ENCODE measurements at regions not wholly inside any gene's neighbourhood (a gene's known extent, or its start where the extent isn't known, plus 50 kb on each side); places are given as distances from the start of the nearest gene placed in this dataset.

GRCh38 chr2:120910956-120911951 lies 175.6 kb downstream of the GLI2 start:
- TF ChIP-seq EZH2 (IDR thresholded peaks at IDR 0.05; ENCODE audit: borderline replicate concordance, insufficient read depth, low read depth, low read length, poor library complexity, severe bottlenecking) (no peak), CTCF (IDR thresholded peaks at IDR 0.05) (no peak)
- no peak for DNase-seq
- WGBS (ENCODE audit: insufficient coverage), result 78% methylated on average over 8 of the region's 16 CpGs
- intact Hi-C loops (cut with micrococcal nuclease), result no loop called here
- Histone ChIP-seq H3K4me3 (ENCODE audit: control extremely low read depth in 1 of 5, extremely low read depth in 1 of 5, insufficient read depth in 1 of 5, low read depth in 2 of 5, low read length in 4 of 5) (no peak overlapping the region), H3K9me3 (ENCODE audit: control extremely low read depth in 1 of 3, control insufficient read depth in 2 of 3, insufficient read depth in 1 of 3, low read length in 2 of 3) (peaks cover 0 to 3% (median 0%) of the 10 kb centered on the region in 3 donors), H2AFZ (ENCODE audit: insufficient read depth, low read depth, low read length, poor library complexity, severe bottlenecking) (no peak overlapping the region), H3K4me1 (ENCODE audit: control insufficient read depth in 2 of 2, insufficient read depth in 2 of 2, low read length in 2 of 2) (no peaks in the 10 kb centered on the region), H3K36me3 (replicated peaks in 1 of 2; ENCODE audit: control extremely low read depth in 1 of 2, control insufficient read depth in 1 of 2, extremely low read depth in 1 of 2, insufficient read depth in 2 of 2, low read length in 1 of 2) (no peaks in the 10 kb centered on the region), H3K79me2 (ENCODE audit: control insufficient read depth, insufficient read depth, low read length) (no peaks in the 10 kb centered on the region), H4K20me1 (ENCODE audit: control insufficient read depth, insufficient read depth, low read length, poor library complexity, severe bottlenecking) (no peaks in the 10 kb centered on the region), H3K27ac (ENCODE audit: low read length in 2 of 2) (no peak overlapping the region), H3K9ac (ENCODE audit: low read length) (no peak overlapping the region), H3K27me3 (replicated peaks in 1 of 4; ENCODE audit: control extremely low read depth in 1 of 4, control insufficient read depth in 3 of 4, insufficient read depth in 4 of 4, low read length in 3 of 4) (no peaks in the 10 kb centered on the region), H3K4me2 (replicated peaks; ENCODE audit: low read depth, low read length, poor library complexity, severe bottlenecking) (no peak overlapping the region)
- Mint-ChIP-seq H3K4me3 (no peak overlapping the region), H3K4me1 (no peaks in the 10 kb centered on the region), H3K9me3 (ENCODE audit: insufficient read depth) (no peaks in the 10 kb centered on the region), H3K27me3 (no peaks in the 10 kb centered on the region), H3K27ac (no peak overlapping the region)
- ATAC-seq (ENCODE audit: low read depth), result no peak
- ChIA-PET CTCF (no interaction called here), POLR2A (no interaction called here)

All from B cell (primary cell).